HG03565 (cell line): ENCODE measurements at regions not wholly inside any gene's neighbourhood (a gene's known extent, or its start where the extent isn't known, plus 50 kb on each side); places are given as distances from the start of the nearest gene placed in this dataset.
"Not testable (repeated sequence)": the region's sequence is repeated elsewhere in the genome, so short reads cannot be mapped to it uniquely, and the experiment has no call there.

Experiments used
- ATAC-seq: cut with Tn5 transposase; IDR thresholded peaks from one replicate; pipeline ENCODE4 v1.9.1; 2021; ENCODE audit warnings: mild to moderate bottlenecking, moderate library complexity; ENCODE audit not compliant: unreplicated experiment

GRCh38 chr9:104980039-104980654 lies 52.2 kb upstream of the ABCA1 start:
- ATAC-seq, result no peak

GRCh38 chr9:104981543-104982129 lies 53.7 kb upstream of the ABCA1 start:
- ATAC-seq, result no peak

- ATAC-seq, result no peak
These were observed 54.6 kb upstream of the ABCA1 start for GRCh38 chr9:104982543-104982942.

GRCh38 chr9:104983491-104983890 lies 55.5 kb upstream of the ABCA1 start:
- no peak for ATAC-seq

GRCh38 chr9:104984121-104984520 lies 56.2 kb upstream of the ABCA1 start:
- ATAC-seq, result no peak

- ATAC-seq, result no peak
These were observed 56.6 kb upstream of the ABCA1 start for GRCh38 chr9:104984542-104984941.

GRCh38 chr9:104984948-104985347 lies 57.0 kb upstream of the ABCA1 start:
- no peak for ATAC-seq

GRCh38 chr9:104986096-104986495 lies 58.1 kb upstream of the ABCA1 start:
- ATAC-seq, result no peak

GRCh38 chr9:104987743-104988142 lies 59.8 kb upstream of the ABCA1 start:
- no peak for ATAC-seq

- ATAC-seq, result no peak
These were observed 60.6 kb upstream of the ABCA1 start for GRCh38 chr9:104988539-104988938.

GRCh38 chr9:104991144-104991953 lies 63.4 kb upstream of the ABCA1 start:
- peak; percentile 72 for ATAC-seq

- ATAC-seq, result no peak
These were observed 64.7 kb upstream of the ABCA1 start for GRCh38 chr9:104992659-104993058.

- ATAC-seq, result no peak
These were observed 65.5 kb upstream of the ABCA1 start for GRCh38 chr9:104993291-104993963.

GRCh38 chr9:104997536-104997935 lies 69.6 kb upstream of the ABCA1 start:
- no peak for ATAC-seq

GRCh38 chr9:104999136-104999535 lies 71.2 kb upstream of the ABCA1 start:
- ATAC-seq, result no peak

- ATAC-seq, result not testable (repeated sequence)
These were observed 72.6 kb upstream of the ABCA1 start for GRCh38 chr9:105000529-105000928.

GRCh38 chr9:105004466-105005090 lies 76.6 kb upstream of the ABCA1 start:
- ATAC-seq, result no peak

- no peak for ATAC-seq
These were observed 77.2 kb upstream of the ABCA1 start for GRCh38 chr9:105005186-105005585.

- no peak for ATAC-seq
These were observed 78.6 kb upstream of the ABCA1 start for GRCh38 chr9:105006514-105006913.

- no peak for ATAC-seq
These were observed 79.2 kb upstream of the ABCA1 start for GRCh38 chr9:105007143-105007542.

GRCh38 chr9:105010089-105010488 lies 82.1 kb upstream of the ABCA1 start:
- ATAC-seq, result not testable (repeated sequence)
